Activated naive CD4-positive, alpha-beta T cell treated with anti-CD3 and anti-CD28 coated beads, Interleukin-2, amount 10 ng/mL, durations not matched to agents 7 days and 5 days (primary cell): ENCODE measurements at regions not wholly inside any gene's neighbourhood (a gene's known extent, or its start where the extent isn't known, plus 50 kb on each side); places are given as distances from the start of the nearest gene placed in this dataset.

Experiments
- CTCF ChIA-PET: fragments of 350-600 bp; sonication (Branson Sonifier 250); formaldehyde crosslinking; loops from one replicate; lab custom pipeline; 2021; ENCODE audit warnings: antibody characterized with exemption; lab: Charles Lee
- DNase-seq: peaks from one replicate; pipeline ENCODE4 v3.0.0-alpha.2; 2020
- H3K27ac Mint-ChIP-seq: one replicate; pipeline ENCODE4 v1.8.0; 2021; ENCODE audit warnings: mild to moderate bottlenecking, moderate library complexity, mixed read lengths
- H3K27me3 Mint-ChIP-seq: one replicate; pipeline ENCODE4 v1.8.0; 2021; ENCODE audit warnings: mild to moderate bottlenecking, mixed read lengths
- H3K36me3 Mint-ChIP-seq: one replicate; pipeline ENCODE4 v1.8.0; 2021; ENCODE audit warnings: mixed read lengths
- H3K4me1 Mint-ChIP-seq: one replicate; pipeline ENCODE4 v1.8.0; 2021; ENCODE audit warnings: mixed read lengths
- H3K4me3 Mint-ChIP-seq: one replicate; pipeline ENCODE4 v1.8.0; 2021; ENCODE audit warnings: mild to moderate bottlenecking, moderate library complexity, mixed read lengths
- H3K9me3 Mint-ChIP-seq: one replicate; pipeline ENCODE4 v1.8.0; 2021; ENCODE audit warnings: mixed read lengths

DNA sequence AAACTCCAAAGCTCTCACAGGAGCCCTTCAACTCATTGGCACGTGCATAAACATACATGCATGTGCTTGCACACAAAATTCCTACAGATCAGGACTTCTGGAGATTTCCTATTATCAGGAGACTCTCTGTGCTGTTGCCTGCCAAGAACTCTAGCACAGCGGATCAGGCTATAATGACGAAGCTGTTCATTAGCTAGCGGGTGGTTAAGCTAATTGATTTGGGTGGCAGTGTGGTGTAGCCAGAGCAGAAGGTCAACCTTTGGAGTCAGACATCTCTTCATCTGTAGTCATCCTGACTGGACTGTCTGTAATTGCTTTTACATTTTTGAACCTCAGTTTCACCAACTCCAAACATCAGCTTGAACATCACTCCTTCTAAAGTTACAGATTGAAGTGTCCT is 69.0 kb downstream of the KIF2B start:
- CTCF ChIA-PET = no interaction called here
- H3K9me3 Mint-ChIP-seq = peaks cover 7% of the 10 kb centered on the region
- no peaks in the 10 kb centered on the region for H3K36me3 Mint-ChIP-seq
- no peak for DNase-seq
- H3K27ac Mint-ChIP-seq = no peak overlapping the region
- H3K4me1 Mint-ChIP-seq = no peaks in the 10 kb centered on the region
- no peak overlapping the region for H3K4me3 Mint-ChIP-seq
- no peaks in the 10 kb centered on the region for H3K27me3 Mint-ChIP-seq

DNA sequence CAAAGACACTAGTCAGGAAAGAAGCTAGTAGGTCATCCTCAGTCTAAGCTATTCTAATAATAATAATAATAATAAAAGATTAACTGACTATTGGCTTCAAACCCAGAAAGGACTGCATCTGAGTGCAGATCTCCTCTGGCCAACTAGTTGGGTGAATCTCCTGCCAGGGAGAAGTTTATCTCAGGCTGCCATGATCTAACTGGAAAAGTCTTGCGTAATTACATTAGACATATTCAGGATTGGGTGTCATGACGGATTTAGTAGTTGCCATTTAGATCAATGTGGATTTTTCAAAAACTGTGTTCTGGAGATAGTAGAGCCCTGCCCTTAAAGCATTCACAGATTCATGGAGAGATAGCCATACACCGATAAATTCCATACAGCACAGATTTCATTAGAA is 69.5 kb downstream of the KIF2B start:
- no peak overlapping the region for H3K27ac Mint-ChIP-seq
- CTCF ChIA-PET = no interaction called here
- no peak for DNase-seq
- no peaks in the 10 kb centered on the region for H3K4me1 Mint-ChIP-seq
- no peaks in the 10 kb centered on the region for H3K27me3 Mint-ChIP-seq
- no peaks in the 10 kb centered on the region for H3K36me3 Mint-ChIP-seq
- peaks cover 7% of the 10 kb centered on the region for H3K9me3 Mint-ChIP-seq
- no peak overlapping the region for H3K4me3 Mint-ChIP-seq

DNA sequence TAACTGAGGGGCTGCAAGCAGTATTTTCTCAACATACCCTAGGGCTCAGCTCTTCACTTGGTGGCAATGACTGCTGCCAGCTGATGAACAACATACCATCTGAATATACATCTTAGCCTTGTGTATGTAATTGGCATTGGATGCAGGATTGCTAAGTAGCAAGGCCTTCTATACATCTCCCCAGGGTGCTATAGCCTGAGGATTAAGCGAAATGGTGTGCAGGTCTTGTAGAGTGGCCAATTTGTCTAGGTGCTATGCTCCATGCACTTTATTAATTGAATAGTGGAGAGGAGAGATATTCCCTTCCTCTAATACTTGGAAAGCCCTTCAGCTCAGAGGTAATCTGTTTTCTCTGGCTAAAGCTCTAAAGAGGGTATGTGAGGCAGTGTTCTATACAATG is 71.9 kb downstream of the KIF2B start:
- Mint-ChIP-seq H3K27ac (no peak overlapping the region), H3K9me3 (peaks cover 8% of the 10 kb centered on the region), H3K4me3 (no peak overlapping the region), H3K4me1 (no peaks in the 10 kb centered on the region), H3K36me3 (no peaks in the 10 kb centered on the region), H3K27me3 (no peaks in the 10 kb centered on the region)
- CTCF ChIA-PET = no interaction called here
- DNase-seq = no peak

DNA sequence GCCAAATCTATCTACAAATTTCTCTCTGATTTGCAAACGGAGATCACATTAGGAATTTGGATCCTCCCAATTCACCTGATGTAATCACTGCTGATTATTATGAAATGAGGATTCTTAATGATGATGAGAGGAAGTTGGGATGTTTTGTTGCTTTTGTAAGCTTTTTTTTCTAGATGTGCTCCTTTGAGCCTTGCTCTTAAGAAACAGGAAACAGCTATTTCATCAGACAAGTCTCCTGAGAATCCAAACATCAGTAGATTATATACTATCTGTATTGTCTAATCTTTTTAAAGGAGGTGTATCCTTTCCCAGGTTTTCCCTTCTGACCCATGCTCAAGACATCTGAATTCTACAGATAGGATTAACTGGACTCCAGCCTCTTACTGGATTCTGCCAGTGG is 73.3 kb downstream of the KIF2B start:
- no peak overlapping the region for H3K4me3 Mint-ChIP-seq
- DNase-seq = no peak
- H3K27ac Mint-ChIP-seq = no peak overlapping the region
- H3K4me1 Mint-ChIP-seq = no peaks in the 10 kb centered on the region
- peaks cover 15% of the 10 kb centered on the region for H3K9me3 Mint-ChIP-seq
- no peaks in the 10 kb centered on the region for H3K27me3 Mint-ChIP-seq
- CTCF ChIA-PET = no interaction called here
- H3K36me3 Mint-ChIP-seq = no peaks in the 10 kb centered on the region

DNA sequence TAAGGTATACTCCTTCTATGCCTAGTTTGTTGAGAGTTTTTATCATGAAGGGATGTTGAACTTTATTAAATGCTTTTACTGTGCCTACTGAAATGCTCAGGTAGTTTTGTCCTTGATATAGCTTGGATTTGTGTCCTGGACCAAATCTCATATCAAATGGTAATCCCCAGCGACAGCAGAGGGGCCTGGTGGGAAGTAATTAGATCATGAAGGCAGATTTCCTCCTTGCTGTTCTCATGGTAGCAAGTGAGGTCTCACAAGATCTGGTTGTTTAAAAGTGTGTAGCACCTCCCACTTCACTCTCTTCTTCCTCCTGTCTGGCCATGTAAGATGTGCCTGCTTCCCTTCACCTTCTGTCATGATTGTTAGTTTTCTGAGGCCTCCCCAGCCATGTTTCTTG is 78.2 kb downstream of the KIF2B start:
- H3K36me3 Mint-ChIP-seq = no peaks in the 10 kb centered on the region
- CTCF ChIA-PET = no interaction called here
- H3K4me1 Mint-ChIP-seq = no peaks in the 10 kb centered on the region
- no peak overlapping the region for H3K4me3 Mint-ChIP-seq
- H3K9me3 Mint-ChIP-seq = peaks cover 33% of the 10 kb centered on the region
- no peaks in the 10 kb centered on the region for H3K27me3 Mint-ChIP-seq
- DNase-seq = no peak
- no peak overlapping the region for H3K27ac Mint-ChIP-seq

DNA sequence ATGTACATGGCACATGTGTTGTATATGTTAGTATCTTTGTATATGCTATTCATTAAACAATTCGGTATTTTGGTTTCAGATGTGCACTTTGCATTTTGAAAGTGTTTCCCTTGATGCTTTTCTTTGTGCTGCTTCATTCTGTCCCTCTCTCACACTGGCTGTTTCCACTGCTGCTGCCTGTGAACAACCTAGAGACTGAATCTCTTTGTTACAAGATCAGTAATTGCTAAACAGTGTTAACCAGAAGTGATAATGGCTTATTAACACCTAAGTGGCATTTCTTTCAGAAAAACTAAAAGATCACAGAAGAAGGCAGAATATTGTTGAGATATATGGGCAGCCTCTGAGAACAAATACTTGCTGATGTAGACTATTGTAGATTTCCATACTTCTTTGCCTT is 84.7 kb downstream of the KIF2B start:
- Mint-ChIP-seq H3K9me3 (peaks cover 30% of the 10 kb centered on the region), H3K27ac (no peak overlapping the region), H3K27me3 (no peaks in the 10 kb centered on the region), H3K36me3 (no peaks in the 10 kb centered on the region), H3K4me3 (no peak overlapping the region), H3K4me1 (no peaks in the 10 kb centered on the region)
- DNase-seq = no peak
- CTCF ChIA-PET = no interaction called here

DNA sequence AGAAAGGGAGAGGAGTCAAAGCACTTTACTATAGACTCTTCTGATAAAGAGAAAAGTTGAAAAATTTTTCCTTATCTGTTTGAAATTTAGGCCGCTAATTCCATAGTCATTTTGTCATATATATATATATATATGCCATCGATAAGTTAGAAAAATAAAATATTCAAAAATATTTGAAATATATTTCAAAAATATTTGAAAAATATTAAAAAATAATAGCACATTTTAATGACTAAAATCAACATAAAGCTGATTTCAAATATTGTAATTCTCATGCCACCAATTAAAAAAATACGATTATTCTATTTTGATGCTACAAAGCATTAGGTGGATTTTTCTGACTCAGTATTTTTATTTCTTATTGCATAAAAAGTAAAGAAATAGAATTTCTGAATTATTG is 87.1 kb downstream of the KIF2B start:
- no peak overlapping the region for H3K27ac Mint-ChIP-seq
- no peaks in the 10 kb centered on the region for H3K4me1 Mint-ChIP-seq
- peaks cover 21% of the 10 kb centered on the region for H3K9me3 Mint-ChIP-seq
- DNase-seq = no peak
- no peaks in the 10 kb centered on the region for H3K27me3 Mint-ChIP-seq
- CTCF ChIA-PET = no interaction called here
- H3K36me3 Mint-ChIP-seq = no peaks in the 10 kb centered on the region
- H3K4me3 Mint-ChIP-seq = no peak overlapping the region

DNA sequence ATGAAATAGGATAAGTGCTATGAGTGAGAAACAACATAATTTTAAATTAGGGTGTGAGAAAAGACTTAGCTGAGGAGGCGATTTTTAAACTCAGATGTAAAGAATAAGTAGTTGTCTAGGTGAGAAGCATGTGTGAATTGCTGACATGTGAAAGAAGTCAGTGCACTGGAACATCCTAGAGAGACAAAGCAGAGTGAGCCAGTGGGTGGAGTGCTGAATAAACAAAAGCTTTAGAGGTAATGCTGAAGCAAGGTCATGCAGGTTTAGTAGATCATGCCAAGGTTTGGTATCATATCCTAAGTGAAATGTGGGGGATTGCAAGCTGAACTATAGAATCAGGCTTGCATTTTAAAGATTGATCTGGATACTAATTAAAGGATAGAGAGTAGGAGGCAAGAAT is 89.4 kb downstream of the KIF2B start:
- CTCF ChIA-PET = no interaction called here
- Mint-ChIP-seq H3K4me1 (no peaks in the 10 kb centered on the region), H3K9me3 (peaks cover 10% of the 10 kb centered on the region), H3K27ac (no peak overlapping the region), H3K27me3 (no peaks in the 10 kb centered on the region), H3K4me3 (no peak overlapping the region), H3K36me3 (no peaks in the 10 kb centered on the region)
- DNase-seq = no peak

DNA sequence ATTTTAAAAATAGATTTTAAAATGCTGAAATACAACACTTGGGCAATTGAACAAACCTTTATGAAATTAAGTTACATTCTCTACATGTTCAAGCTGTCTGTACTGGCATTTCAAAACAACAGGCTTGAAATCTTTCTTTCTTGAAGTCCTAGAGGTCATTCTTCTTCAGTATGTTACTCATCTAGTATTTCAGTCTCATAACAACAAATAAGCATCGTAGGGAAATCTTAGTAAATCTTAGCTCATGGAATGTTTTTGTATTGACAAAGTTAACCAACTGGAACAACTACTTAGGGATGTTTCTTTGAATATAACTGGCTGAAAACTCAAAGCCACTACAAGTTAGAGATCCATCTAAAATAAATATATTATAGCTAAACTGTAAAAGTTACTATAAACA is 96.6 kb downstream of the KIF2B start:
- H3K36me3 Mint-ChIP-seq = no peaks in the 10 kb centered on the region
- peaks cover 5% of the 10 kb centered on the region for H3K9me3 Mint-ChIP-seq
- no peaks in the 10 kb centered on the region for H3K4me1 Mint-ChIP-seq
- no peak overlapping the region for H3K4me3 Mint-ChIP-seq
- no peak for DNase-seq
- no peak overlapping the region for H3K27ac Mint-ChIP-seq
- H3K27me3 Mint-ChIP-seq = no peaks in the 10 kb centered on the region
- CTCF ChIA-PET = no interaction called here

DNA sequence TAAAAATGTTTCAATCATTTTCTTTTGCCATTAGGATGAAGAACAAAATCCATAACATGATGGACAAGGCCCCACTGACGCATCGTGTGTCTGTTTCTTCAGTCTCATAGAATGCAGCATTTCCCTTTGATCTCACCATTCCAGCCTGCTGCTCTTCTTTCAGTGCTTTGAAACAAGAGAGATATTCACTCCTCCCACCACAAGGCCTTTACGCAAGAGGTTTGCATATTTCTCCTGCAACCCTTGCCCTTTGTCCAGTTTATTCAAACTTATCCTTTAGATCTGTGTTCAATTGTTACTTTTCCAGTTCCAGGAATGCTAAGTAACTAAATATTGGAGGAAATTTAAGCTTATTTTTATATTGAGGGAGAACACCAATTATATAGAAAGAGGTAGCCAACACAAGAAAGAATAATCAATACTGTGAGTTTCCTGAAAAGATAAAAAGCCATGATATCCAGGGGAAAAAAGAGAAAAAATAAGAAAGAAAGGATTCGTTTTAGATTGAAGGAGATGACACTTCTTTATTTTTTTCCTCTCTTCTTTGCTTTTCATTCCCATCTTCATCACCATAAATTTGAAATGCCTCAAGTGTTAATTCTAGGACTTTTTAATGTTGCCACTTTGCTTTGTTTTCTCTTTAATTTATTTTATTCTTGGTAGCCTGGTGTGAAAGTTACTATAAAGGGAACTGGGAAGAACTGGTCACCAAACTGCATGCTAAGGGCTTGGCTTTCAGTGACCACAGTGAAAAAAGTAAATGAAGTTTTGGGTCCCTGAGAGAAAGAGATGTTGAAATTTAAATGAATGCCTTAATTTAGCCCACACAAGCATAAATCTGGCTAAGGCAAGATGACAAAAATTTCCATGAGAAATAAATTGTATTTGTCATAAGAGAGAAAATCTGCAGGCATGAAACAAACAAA is 102.1 kb downstream of the KIF2B start:
- CTCF ChIA-PET = no interaction called here
- no peak overlapping the region for H3K4me3 Mint-ChIP-seq
- DNase-seq = no peak
- H3K36me3 Mint-ChIP-seq = no peaks in the 10 kb centered on the region
- H3K27me3 Mint-ChIP-seq = no peaks in the 10 kb centered on the region
- peaks cover 9% of the 10 kb centered on the region for H3K9me3 Mint-ChIP-seq
- H3K4me1 Mint-ChIP-seq = no peaks in the 10 kb centered on the region
- no peak overlapping the region for H3K27ac Mint-ChIP-seq

DNA sequence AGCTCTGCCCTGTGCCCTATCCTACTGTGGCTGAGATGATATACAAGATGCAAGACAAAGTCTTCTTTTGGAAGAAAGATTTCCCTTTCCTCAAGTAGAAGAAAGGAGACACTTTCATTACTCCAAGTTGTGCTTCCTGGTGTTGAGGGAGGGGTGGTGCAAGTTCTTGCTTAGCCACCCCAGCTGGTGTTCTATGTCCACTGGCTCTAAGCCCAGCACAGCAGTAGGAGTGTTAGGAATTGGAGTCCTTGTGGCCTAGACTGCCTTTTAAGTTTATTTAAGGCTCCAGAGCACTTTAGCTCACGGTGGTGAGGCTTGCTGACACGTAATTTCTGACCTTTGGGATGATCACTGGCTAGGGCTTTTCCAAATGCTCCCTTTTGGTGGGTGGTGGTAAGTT is 109.7 kb downstream of the KIF2B start:
- Mint-ChIP-seq H3K36me3 (no peaks in the 10 kb centered on the region), H3K27me3 (no peaks in the 10 kb centered on the region), H3K4me3 (no peak overlapping the region), H3K27ac (no peak overlapping the region), H3K9me3 (peaks cover 17% of the 10 kb centered on the region), H3K4me1 (no peaks in the 10 kb centered on the region)
- no peak for DNase-seq
- CTCF ChIA-PET = no interaction called here

DNA sequence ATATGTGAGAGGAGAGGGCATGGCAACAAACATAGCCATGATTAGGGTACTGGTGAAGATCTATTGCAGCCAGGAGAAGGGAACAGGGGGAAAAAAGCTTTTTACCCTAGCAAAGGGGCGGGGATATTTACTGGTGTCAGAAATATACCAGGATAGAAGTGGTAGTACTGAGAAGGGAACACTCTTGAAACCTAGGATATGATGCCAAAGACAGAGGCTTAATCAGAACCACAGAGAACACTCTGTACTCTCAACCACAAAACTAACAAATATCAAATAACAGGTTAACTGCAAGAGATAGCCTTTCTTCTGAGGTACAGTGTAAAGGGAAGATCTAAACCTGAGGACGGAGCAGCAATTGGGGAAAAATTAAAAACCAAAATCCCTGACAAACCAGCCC is 112.2 kb downstream of the KIF2B start:
- DNase-seq = no peak
- Mint-ChIP-seq H3K4me1 (no peaks in the 10 kb centered on the region), H3K4me3 (no peak overlapping the region), H3K27me3 (no peaks in the 10 kb centered on the region), H3K27ac (no peak overlapping the region), H3K9me3 (peaks cover 12% of the 10 kb centered on the region), H3K36me3 (no peaks in the 10 kb centered on the region)
- CTCF ChIA-PET = no interaction called here

DNA sequence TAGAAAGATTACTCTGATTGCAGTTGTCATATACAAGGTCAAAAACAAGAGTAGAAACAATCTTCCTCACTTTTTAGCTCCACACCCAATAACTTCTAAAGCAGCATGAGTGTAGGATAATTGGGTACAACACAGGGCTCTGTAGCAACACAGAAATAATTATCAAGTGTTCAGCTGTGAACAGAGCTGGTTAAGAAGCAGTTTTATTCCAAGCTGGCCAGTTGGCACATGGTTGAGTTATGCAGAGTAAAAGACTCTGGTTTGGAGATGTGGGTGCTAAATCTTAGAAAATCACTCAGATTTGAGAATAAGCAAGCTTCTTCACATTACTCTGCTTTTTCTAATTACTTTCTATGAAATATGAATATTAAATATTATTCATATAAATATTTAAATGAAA is 118.5 kb downstream of the KIF2B start:
- no peak overlapping the region for H3K27ac Mint-ChIP-seq
- no peaks in the 10 kb centered on the region for H3K4me1 Mint-ChIP-seq
- DNase-seq = no peak
- H3K36me3 Mint-ChIP-seq = no peaks in the 10 kb centered on the region
- peaks cover 7% of the 10 kb centered on the region for H3K9me3 Mint-ChIP-seq
- H3K27me3 Mint-ChIP-seq = no peaks in the 10 kb centered on the region
- CTCF ChIA-PET = no interaction called here
- no peak overlapping the region for H3K4me3 Mint-ChIP-seq

DNA sequence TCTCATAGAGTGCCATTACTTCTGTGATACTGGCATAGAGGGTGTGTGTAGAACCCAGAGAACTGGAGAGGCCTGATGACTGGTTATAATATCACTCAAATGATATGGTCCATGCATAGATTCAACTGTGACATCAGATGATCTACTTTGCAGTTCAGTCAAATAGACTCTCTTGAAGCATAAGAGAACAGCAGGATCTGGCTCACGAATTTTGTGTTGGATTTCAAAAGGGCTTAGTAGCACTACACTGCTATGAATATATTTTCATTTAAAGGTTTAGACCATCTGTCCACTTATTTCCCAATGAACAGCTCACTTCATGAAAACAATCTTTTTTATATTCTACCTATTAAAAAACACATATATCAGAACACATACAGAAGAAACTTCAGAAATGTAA is 119.7 kb downstream of the KIF2B start:
- no peak for DNase-seq
- H3K27me3 Mint-ChIP-seq = no peaks in the 10 kb centered on the region
- CTCF ChIA-PET = no interaction called here
- H3K27ac Mint-ChIP-seq = no peak overlapping the region
- no peak overlapping the region for H3K4me3 Mint-ChIP-seq
- H3K9me3 Mint-ChIP-seq = peaks cover 7% of the 10 kb centered on the region
- no peaks in the 10 kb centered on the region for H3K4me1 Mint-ChIP-seq
- no peaks in the 10 kb centered on the region for H3K36me3 Mint-ChIP-seq

DNA sequence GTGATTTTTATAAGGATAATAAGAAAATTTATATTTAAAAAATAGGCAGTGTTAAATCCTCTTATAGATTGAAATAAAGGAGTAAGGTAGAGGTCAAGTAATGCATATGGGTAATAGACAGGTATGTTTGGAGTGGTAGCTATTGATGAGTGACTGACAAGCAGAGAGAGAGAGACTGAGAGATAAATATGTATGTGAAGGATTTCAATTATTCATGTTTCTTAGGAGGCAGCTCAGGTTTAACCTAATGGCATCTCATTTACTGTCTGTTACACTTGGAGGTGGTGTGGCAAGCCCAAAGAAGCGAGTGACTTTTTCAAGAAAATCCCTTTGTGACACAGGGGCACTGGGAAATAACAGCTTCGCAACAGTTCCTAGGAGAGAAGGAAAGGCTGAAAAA is 120.2 kb downstream of the KIF2B start:
- Mint-ChIP-seq H3K4me1 (no peaks in the 10 kb centered on the region), H3K27ac (no peak overlapping the region), H3K9me3 (peaks cover 7% of the 10 kb centered on the region), H3K36me3 (no peaks in the 10 kb centered on the region), H3K27me3 (no peaks in the 10 kb centered on the region), H3K4me3 (no peak overlapping the region)
- CTCF ChIA-PET = no interaction called here
- no peak for DNase-seq
